Panc1 (cell line): ENCODE measurements at regions not wholly inside any gene's neighbourhood (a gene's known extent, or its start where the extent isn't known, plus 50 kb on each side); places are given as distances from the start of the nearest gene placed in this dataset.

Experiments
- SIN3A ChIP-seq: IDR thresholded peaks from 2 replicates; pipeline ENCODE4 v1.6.1; 2012; ENCODE audit warnings: low read depth, mild to moderate bottlenecking, low read length, moderate library complexity, borderline replicate concordance; ENCODE audit not compliant: insufficient read depth
- TF ChIP-seq, protein P1 (sequence below): fragments of 450-650 bp; IDR thresholded peaks from 2 replicates; pipeline ENCODE4 v1.5.1; 2017; ENCODE audit warnings: mild to moderate bottlenecking

DNA sequence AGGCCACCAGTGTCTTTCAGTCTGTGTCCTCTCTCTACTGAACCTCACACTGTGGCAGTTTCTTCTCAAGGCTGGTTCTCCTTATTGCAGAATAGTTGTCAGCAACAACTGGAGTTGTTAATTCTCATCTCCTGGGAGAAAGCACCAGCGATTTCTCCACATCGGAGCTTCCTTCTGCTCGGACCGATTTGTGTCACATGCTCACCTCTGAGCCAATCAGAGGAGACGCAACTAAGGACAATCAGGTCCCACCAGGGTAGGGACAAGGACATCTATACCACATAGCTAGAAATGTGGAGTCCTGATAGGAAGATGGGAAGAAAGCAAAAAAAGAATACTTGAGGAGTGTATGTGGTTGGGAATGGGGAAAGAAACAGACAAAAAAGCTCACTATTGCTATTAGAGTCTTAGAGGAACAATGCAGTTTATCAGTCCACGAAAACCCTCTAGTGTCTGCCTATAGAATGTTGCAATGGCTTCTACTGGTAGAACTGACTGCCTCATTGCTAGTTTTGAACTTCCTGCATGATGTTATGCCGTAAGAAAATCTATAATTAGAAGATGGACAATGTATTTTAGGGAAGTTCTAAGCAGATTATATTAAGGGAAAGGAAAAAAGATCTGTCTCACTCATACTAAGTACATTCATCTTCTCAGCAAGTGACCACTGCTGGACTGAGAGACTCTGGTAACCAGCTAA is 169.7 kb downstream of the CDCA7 start:
- no peak for TF ChIP-seq SIN3A
- TF ChIP-seq, protein P1, sequence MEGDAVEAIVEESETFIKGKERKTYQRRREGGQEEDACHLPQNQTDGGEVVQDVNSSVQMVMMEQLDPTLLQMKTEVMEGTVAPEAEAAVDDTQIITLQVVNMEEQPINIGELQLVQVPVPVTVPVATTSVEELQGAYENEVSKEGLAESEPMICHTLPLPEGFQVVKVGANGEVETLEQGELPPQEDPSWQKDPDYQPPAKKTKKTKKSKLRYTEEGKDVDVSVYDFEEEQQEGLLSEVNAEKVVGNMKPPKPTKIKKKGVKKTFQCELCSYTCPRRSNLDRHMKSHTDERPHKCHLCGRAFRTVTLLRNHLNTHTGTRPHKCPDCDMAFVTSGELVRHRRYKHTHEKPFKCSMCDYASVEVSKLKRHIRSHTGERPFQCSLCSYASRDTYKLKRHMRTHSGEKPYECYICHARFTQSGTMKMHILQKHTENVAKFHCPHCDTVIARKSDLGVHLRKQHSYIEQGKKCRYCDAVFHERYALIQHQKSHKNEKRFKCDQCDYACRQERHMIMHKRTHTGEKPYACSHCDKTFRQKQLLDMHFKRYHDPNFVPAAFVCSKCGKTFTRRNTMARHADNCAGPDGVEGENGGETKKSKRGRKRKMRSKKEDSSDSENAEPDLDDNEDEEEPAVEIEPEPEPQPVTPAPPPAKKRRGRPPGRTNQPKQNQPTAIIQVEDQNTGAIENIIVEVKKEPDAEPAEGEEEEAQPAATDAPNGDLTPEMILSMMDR: no peak
